ENCODE measurements at regions not wholly inside any gene's neighbourhood (a gene's known extent, or its start where the extent isn't known, plus 50 kb on each side); places are given as distances from the start of the nearest gene placed in this dataset.

DNA sequence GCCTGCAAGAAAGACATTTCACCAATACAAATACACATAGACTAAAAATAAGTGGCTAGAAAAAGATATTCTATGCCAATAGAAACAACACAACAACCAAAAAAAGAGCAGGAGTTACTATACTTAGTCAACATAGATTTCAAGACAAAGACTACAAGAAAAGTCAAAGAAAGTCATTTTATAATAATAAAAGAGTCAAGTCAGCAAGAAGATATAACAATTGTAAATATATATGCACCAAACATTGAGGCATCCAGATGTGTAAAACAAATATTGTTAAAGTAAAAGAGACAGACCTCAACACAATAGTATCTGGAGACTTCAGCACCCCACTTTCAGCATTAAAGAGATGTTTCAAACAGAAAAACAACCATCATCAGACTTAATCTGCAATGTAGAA is 104.6 kb downstream of the AMY1C start:
- Histone ChIP-seq H3K9me3 (ENCODE audit: control insufficient read depth, low read depth, low read length) (peaks cover 8% of the 10 kb centered on the region), H3K4me3 (ENCODE audit: low read length) (no peak overlapping the region), H3K27me3 (ENCODE audit: control insufficient read depth, insufficient read depth, low read length) (no peaks in the 10 kb centered on the region), H3K36me3 (ENCODE audit: control insufficient read depth, insufficient read depth, low read length) (no peaks in the 10 kb centered on the region), H3K4me1 (ENCODE audit: control insufficient read depth, insufficient read depth, low read length) (no peaks in the 10 kb centered on the region), H3K27ac (ENCODE audit: low read length) (no peak overlapping the region)
- no peak for DNase-seq

DNA sequence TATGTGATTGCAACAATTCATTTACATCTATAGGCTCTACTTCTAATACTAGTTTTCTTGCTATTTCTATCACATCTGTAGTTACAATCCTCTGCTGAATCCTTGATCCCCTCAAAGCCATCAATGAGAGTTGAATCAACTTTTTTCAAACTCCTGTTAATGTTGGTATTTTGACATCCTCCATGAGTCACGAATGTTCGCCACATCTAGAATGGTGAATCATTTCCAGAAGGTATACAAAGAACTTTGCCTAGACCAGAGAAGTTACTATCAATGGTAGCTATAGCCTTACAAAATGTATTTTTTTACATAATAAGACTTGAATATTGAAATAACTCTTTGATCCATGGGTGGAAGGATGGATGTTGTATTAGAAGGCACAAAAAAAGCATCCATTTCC is 110.0 kb downstream of the AMY1C start:
- Histone ChIP-seq H3K9me3 (ENCODE audit: control insufficient read depth, low read depth, low read length) (peaks cover 4% of the 10 kb centered on the region), H3K27me3 (ENCODE audit: control insufficient read depth, insufficient read depth, low read length) (no peaks in the 10 kb centered on the region), H3K4me3 (ENCODE audit: low read length) (no peak overlapping the region), H3K27ac (ENCODE audit: low read length) (no peak overlapping the region), H3K4me1 (ENCODE audit: control insufficient read depth, insufficient read depth, low read length) (no peaks in the 10 kb centered on the region), H3K36me3 (ENCODE audit: control insufficient read depth, insufficient read depth, low read length) (no peaks in the 10 kb centered on the region)
- DNase-seq = no peak
- 100% methylated on average over 1 of the region's 2 CpGs for WGBS (ENCODE audit: insufficient coverage, low lambda C conversion rate)

DNA sequence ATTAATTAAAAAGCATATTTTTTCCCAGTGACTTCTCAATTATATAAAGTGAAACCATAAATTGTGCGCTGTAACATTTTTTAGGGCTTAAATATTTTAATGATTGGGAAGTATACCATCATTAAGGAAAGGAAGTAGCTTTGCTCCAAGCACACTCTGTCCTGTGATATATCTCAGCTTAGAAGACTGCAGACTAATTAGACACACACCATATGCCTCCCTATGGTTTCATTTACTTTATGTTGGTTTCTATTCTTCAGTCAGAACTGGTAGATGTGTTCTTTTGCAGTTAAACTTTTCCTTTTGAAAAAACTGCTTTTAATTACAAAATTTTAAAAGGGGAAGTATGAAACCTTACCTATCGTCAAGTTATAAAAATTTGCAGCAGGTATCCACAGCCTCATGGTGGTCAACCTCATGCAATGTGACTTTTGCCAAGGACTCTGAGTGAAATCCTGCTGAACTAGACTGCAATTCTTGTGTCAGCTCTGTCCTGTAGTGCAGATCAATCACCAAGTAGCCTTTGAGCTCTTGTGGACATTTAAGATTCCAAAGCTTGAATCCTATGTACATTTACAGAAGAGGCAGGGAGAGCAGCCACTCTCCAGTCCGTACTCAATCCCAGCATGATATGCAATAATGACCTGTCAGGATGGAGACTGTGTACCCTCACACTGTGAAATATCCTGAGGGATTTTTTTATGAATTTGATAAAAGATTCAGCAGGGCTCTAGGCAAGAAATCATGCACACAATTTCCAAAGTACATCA is 149.1 kb downstream of the AMY1C start:
- Histone ChIP-seq H3K4me3 (ENCODE audit: low read length) (no peak overlapping the region), H3K27ac (ENCODE audit: low read length) (no peak overlapping the region), H3K9me3 (ENCODE audit: control insufficient read depth, low read depth, low read length) (no peaks in the 10 kb centered on the region), H3K4me1 (ENCODE audit: control insufficient read depth, insufficient read depth, low read length) (no peaks in the 10 kb centered on the region), H3K27me3 (ENCODE audit: control insufficient read depth, insufficient read depth, low read length) (no peaks in the 10 kb centered on the region), H3K36me3 (ENCODE audit: control insufficient read depth, insufficient read depth, low read length) (no peaks in the 10 kb centered on the region)
- 100% methylated on average over 2 of the region's 3 CpGs for WGBS (ENCODE audit: insufficient coverage, low lambda C conversion rate)
- no peak for DNase-seq

DNA sequence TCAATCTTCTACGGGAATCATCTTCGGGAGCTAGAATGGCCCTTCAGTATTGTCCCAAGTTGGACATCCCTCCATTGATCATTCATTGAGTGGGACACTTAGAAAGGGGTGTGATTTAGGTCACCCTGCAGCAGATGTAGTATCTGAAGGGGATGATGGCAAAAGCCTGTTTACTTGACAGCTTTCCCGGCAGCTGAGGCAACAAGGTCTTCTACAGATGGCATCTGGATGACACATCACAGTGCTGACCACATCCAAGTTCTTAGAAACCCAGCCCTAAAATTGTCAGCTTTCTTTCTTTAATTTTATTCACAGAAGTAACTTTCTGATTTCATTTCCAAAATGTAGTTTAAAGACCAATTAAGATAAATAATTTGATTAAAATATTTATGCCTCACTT is 150.3 kb downstream of the AMY1C start:
- no CpG with 5 or more reads among the region's 3 CpGs for WGBS (ENCODE audit: insufficient coverage, low lambda C conversion rate)
- no peaks in the 10 kb centered on the region for H3K4me1 ChIP-seq (ENCODE audit: control insufficient read depth, insufficient read depth, low read length)
- H3K27ac ChIP-seq (ENCODE audit: low read length) = no peak overlapping the region
- no peaks in the 10 kb centered on the region for H3K9me3 ChIP-seq (ENCODE audit: control insufficient read depth, low read depth, low read length)
- H3K4me3 ChIP-seq (ENCODE audit: low read length) = no peak overlapping the region
- no peaks in the 10 kb centered on the region for H3K27me3 ChIP-seq (ENCODE audit: control insufficient read depth, insufficient read depth, low read length)
- H3K36me3 ChIP-seq (ENCODE audit: control insufficient read depth, insufficient read depth, low read length) = no peaks in the 10 kb centered on the region
- no peak for DNase-seq

DNA sequence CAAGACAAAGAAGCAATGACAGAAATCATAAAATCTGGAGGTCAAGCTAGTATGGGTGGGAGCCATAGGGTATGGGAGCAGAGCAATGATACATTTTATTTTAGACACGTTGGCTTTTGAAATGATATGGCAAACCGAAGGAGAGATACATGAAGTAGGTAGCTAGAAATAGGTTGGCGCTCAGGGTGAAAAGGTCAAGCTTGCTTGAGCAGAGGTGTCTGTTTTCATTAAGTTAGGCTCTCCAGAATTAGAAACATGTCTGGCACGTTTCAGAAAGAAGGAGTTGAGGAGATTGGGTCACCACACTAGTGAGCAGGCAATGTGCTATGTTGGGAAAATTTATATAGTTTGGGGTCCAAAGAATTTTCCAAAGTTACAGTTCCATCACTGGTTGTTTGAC is 151.4 kb downstream of the AMY1C start:
- Histone ChIP-seq H3K4me1 (ENCODE audit: control insufficient read depth, insufficient read depth, low read length) (no peaks in the 10 kb centered on the region), H3K27me3 (ENCODE audit: control insufficient read depth, insufficient read depth, low read length) (no peaks in the 10 kb centered on the region), H3K4me3 (ENCODE audit: low read length) (no peak overlapping the region), H3K36me3 (ENCODE audit: control insufficient read depth, insufficient read depth, low read length) (no peaks in the 10 kb centered on the region), H3K9me3 (ENCODE audit: control insufficient read depth, low read depth, low read length) (no peaks in the 10 kb centered on the region), H3K27ac (ENCODE audit: low read length) (no peak overlapping the region)
- DNase-seq = no peak
- WGBS (ENCODE audit: insufficient coverage, low lambda C conversion rate) = no CpG with 5 or more reads among the region's 4 CpGs

DNA sequence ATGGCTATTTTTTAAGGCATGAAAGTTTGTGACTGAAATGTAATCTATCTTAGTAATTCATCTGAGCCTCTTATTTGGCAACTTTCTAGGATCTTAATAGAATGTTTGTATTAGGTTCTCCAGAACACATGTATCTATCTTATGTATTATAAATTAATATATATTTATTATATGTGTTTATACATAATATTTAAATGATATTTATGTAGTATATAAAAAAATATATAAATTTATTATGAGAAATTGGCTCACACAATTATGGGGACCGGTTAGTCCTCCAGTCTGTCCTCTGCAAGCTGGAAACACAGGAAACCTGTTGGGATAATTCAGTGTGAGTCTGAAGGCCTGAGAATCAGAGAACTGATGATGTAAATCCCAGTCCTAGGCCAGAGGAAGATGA is 155.7 kb downstream of the AMY1C start:
- Histone ChIP-seq H3K27me3 (ENCODE audit: control insufficient read depth, insufficient read depth, low read length) (no peaks in the 10 kb centered on the region), H3K27ac (ENCODE audit: low read length) (no peak overlapping the region), H3K4me3 (ENCODE audit: low read length) (no peak overlapping the region), H3K9me3 (ENCODE audit: control insufficient read depth, low read depth, low read length) (no peaks in the 10 kb centered on the region), H3K36me3 (ENCODE audit: control insufficient read depth, insufficient read depth, low read length) (no peaks in the 10 kb centered on the region), H3K4me1 (ENCODE audit: control insufficient read depth, insufficient read depth, low read length) (no peaks in the 10 kb centered on the region)
- no peak for DNase-seq
- WGBS (ENCODE audit: insufficient coverage, low lambda C conversion rate) = no CpG with 5 or more reads among the region's 1 CpG

DNA sequence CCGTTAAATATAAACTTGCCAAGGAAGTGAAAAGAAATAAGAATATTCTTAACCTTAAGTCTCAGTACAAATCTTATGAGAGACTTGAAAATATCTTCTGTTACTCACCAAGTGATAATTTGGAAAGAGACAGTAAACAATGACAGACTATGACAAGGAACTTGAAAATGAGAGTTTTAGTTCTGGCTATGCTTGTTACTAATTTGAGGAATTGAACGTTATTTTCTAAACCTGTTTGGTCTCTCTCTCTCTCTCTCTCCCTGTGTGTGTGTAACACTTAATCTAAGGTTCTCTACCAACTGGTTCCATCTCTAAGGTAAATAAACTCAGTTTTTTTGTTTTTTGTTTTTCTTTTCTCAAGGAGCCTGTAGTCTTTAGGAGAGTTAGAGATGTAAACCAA is 161.8 kb downstream of the AMY1C start:
- DNase-seq = no peak
- no CpG with 5 or more reads among the region's 2 CpGs for WGBS (ENCODE audit: insufficient coverage, low lambda C conversion rate)
- Histone ChIP-seq H3K27ac (ENCODE audit: low read length) (no peak overlapping the region), H3K4me3 (ENCODE audit: low read length) (no peak overlapping the region), H3K4me1 (ENCODE audit: control insufficient read depth, insufficient read depth, low read length) (no peaks in the 10 kb centered on the region), H3K27me3 (ENCODE audit: control insufficient read depth, insufficient read depth, low read length) (no peaks in the 10 kb centered on the region), H3K9me3 (ENCODE audit: control insufficient read depth, low read depth, low read length) (no peaks in the 10 kb centered on the region), H3K36me3 (ENCODE audit: control insufficient read depth, insufficient read depth, low read length) (no peaks in the 10 kb centered on the region)

DNA sequence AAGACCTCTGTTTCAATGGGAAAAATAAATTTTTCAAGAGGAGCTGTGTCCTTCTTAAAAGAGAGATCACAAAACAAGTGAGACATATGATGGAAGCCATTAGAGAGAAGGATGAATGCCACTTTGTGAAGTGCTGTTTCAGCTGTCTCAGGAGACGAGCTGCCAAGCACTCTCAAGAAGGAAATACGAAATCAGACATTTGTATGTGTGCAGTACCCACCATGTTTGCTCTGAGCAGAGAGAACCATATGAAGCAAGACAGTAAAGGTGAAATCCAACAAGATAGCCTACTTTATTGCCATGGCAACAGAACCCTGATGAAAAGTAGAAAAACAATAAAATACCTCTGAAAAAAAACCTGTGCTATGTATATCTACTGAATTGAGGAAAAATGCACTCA is 168.1 kb downstream of the AMY1C start:
- H3K36me3 ChIP-seq (ENCODE audit: control insufficient read depth, insufficient read depth, low read length) = no peaks in the 10 kb centered on the region
- H3K4me1 ChIP-seq (ENCODE audit: control insufficient read depth, insufficient read depth, low read length) = no peaks in the 10 kb centered on the region
- H3K27ac ChIP-seq (ENCODE audit: low read length) = no peak overlapping the region
- WGBS (ENCODE audit: insufficient coverage, low lambda C conversion rate) = 41% methylated on average over 2 of the region's 2 CpGs
- H3K4me3 ChIP-seq (ENCODE audit: low read length) = no peak overlapping the region
- H3K27me3 ChIP-seq (ENCODE audit: control insufficient read depth, insufficient read depth, low read length) = no peaks in the 10 kb centered on the region
- no peaks in the 10 kb centered on the region for H3K9me3 ChIP-seq (ENCODE audit: control insufficient read depth, low read depth, low read length)
- DNase-seq = no peak

DNA sequence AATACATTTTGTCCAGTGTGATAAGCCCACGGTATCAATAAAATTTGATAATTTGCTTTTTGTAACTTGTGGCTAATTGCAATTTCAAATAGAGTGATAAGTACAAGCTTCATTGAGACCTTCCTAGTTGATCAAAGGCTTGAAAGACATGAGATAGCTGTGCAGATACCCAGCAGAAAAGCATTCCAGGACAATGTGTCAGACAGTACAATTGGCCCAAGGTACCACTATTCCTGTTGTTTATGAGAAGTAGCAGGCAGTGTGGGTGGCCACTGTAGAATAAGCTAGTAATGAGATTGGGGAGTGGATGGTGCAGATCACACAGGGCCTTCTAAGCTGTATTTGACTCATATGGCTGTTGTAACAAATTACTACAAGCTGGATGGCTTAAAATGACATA is 182.2 kb downstream of the AMY1C start:
- Histone ChIP-seq H3K27ac (ENCODE audit: low read length) (no peak overlapping the region), H3K4me1 (ENCODE audit: control insufficient read depth, insufficient read depth, low read length) (no peaks in the 10 kb centered on the region), H3K36me3 (ENCODE audit: control insufficient read depth, insufficient read depth, low read length) (no peaks in the 10 kb centered on the region), H3K9me3 (ENCODE audit: control insufficient read depth, low read depth, low read length) (no peaks in the 10 kb centered on the region), H3K27me3 (ENCODE audit: control insufficient read depth, insufficient read depth, low read length) (no peaks in the 10 kb centered on the region), H3K4me3 (ENCODE audit: low read length) (no peak overlapping the region)
- DNase-seq = no peak
- WGBS (ENCODE audit: insufficient coverage, low lambda C conversion rate) = 100% methylated on average over 1 of the region's 1 CpG

DNA sequence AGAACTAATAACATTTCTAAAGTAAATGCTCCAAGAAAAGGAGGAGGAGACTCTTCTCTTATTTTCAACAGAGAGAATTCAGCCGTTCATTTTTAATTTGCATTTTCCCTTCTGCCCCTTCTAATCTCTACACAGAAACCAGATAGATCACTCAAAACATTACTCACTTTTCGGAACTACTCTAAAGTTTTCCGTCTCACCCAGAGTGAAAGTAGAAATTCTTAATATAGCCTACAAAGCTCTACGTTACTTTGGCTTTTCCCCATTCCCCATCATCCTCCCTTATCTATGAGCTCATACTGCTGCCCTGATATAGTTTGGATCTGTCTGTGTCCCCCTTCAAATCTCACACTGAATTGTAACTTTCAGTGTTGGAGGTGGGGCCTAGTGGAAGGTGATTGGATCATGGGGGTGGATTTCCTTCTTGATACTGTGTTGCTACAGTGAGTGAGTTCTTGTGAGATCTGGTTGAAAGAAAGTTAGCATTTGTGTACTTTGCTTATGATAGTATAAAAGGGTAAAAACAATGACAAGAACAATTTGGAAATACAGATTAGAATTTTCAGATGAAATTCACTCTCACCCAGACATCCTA is 188.2 kb downstream of the AMY1C start:
- H3K36me3 ChIP-seq (ENCODE audit: control insufficient read depth, insufficient read depth, low read length) = no peaks in the 10 kb centered on the region
- no peak overlapping the region for H3K27ac ChIP-seq (ENCODE audit: low read length)
- 80% methylated on average over 1 of the region's 4 CpGs for WGBS (ENCODE audit: insufficient coverage, low lambda C conversion rate)
- no peaks in the 10 kb centered on the region for H3K4me1 ChIP-seq (ENCODE audit: control insufficient read depth, insufficient read depth, low read length)
- H3K4me3 ChIP-seq (ENCODE audit: low read length) = no peak overlapping the region
- no peaks in the 10 kb centered on the region for H3K27me3 ChIP-seq (ENCODE audit: control insufficient read depth, insufficient read depth, low read length)
- no peak for DNase-seq
- no peaks in the 10 kb centered on the region for H3K9me3 ChIP-seq (ENCODE audit: control insufficient read depth, low read depth, low read length)

DNA sequence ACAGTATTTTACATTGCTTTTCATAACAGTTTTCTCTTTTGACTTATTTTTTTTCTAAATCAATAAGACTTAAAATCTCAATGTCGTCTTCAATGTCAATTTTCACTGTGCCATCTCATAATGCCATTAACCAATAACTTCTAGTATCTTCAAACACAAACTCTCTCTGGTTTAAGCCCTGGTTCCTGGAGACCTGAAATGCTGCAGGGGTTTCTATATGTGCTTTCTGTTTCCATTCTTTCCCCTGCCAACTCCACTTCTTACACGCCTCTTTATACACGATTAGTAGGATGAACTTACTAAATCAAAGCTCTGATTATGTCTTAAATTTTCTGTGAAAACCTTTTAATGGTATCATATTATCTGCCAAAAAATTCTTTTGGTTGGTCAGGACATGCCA is 191.4 kb downstream of the AMY1C start:
- Histone ChIP-seq H3K36me3 (ENCODE audit: control insufficient read depth, insufficient read depth, low read length) (no peaks in the 10 kb centered on the region), H3K4me3 (ENCODE audit: low read length) (no peak overlapping the region), H3K27me3 (ENCODE audit: control insufficient read depth, insufficient read depth, low read length) (no peaks in the 10 kb centered on the region), H3K4me1 (ENCODE audit: control insufficient read depth, insufficient read depth, low read length) (no peaks in the 10 kb centered on the region), H3K27ac (ENCODE audit: low read length) (no peak overlapping the region), H3K9me3 (ENCODE audit: control insufficient read depth, low read depth, low read length) (no peaks in the 10 kb centered on the region)
- no peak for DNase-seq
- WGBS (ENCODE audit: insufficient coverage, low lambda C conversion rate) = 29% methylated on average over 2 of the region's 3 CpGs

Data from large intestine (tissue), 3 donors.